HG02840 (cell line): ENCODE measurements at regions not wholly inside any gene's neighbourhood (a gene's known extent, or its start where the extent isn't known, plus 50 kb on each side); places are given as distances from the start of the nearest gene placed in this dataset.

Source experiments
- ATAC-seq: cut with Tn5 transposase; IDR thresholded peaks from one replicate; pipeline ENCODE4 v1.9.1; 2021; ENCODE audit warnings: mild to moderate bottlenecking, moderate library complexity, moderate number of reproducible peaks; ENCODE audit not compliant: unreplicated experiment, low FRiP score

DNA sequence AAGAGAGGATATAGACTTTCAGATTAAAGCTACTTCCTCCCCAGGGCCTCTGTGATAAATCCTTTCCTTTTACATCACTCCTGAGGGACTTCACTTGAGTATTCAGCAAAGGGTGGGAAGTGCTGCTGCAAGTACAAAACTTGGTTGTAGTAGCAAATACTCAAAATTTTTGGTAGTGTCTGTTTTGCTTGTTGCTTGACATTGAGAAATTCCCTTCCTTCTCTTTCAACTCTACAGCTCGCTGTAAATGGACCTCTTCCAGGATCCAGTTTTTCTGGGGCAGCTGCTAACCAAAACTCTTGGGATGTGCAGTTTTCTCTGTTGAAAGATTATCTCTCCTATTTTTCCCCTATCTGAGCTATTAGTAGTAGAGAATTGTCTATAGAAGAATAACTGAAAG, 472.0 kb downstream of the CD109 start:
- no peak for ATAC-seq

DNA sequence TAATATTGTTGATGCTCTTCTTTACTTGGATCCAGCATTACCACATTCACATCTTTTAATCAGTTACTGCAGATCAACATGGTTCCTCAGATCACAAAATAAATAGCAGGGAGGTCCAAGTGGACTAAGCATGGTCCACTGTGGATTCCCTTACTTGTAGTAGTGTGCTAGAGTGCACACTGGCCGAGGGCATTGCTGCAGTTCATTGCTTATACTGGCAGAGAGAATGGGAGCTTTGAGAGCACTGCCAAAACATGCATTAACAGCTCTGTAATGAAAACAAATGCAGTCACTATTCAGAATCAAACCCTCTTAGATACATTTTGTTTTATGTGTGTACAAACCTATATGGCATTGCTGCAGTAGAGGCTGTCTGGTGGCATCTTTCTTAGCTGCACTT, 471.5 kb downstream of the CD109 start:
- no peak for ATAC-seq

DNA sequence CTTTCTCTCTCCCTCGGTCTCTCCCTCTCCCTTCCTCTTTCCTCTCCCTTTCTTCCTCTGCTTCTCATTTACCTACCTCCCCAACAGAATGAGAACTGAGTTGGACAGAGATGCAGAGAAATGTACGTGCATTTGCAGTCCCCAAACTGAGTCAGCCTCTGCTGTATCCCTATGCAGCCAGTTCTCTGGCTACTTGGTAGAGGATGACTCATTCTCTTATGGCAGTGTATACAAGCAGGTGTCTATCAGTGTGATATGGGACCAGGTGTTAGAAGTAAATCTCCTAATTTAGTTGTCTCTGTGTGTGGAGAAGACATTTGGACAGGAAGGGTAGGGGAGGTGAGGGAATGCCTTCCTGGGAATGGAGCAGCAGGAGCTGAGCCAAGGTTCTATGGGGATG, 470.8 kb downstream of the CD109 start:
- no peak for ATAC-seq

DNA sequence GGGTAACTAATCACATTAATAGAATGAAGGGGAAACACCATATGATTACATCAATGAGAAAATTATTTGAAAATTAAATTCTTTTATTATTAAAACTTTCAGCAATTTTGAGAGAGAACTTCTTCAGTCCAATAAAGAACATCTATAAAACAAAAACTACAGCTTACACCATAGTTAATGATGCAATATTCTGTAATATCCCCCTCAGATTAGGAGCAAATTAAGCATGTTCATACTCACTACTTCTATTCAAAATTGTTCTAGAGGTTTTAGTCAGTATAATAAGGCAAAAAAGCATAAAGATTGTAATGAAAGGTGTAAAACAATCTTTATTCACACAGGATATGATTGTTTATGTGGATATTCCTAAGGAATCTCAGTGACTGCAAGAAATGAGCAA, 465.4 kb downstream of the CD109 start:
- no peak for ATAC-seq

DNA sequence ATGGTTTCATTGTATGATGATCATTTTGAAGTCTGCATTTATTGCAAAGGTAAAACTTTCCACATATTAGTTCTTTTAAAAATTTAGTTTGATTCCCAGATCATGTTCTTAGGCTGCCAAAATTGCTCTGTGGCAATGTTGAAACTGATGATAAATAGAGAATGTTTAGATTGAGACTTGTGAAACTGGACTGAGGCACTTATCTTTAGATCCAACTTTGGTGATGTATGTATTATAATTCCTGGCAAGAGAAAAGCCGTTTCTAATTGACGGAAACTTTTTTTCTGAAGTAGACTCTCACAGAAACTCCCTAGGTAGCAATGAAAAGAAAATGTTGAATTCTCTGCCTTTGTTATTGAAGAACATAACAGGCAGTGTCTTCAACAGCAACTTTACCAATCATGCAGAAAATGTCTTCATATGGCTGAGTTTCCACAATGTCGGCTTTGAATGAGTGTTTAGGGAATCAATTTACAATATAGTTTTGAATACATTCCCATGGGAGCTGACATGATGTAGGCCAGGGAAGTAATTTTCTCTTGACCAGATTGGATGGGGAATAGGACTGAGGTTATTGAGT, 456.2 kb downstream of the CD109 start:
- ATAC-seq = no peak

DNA sequence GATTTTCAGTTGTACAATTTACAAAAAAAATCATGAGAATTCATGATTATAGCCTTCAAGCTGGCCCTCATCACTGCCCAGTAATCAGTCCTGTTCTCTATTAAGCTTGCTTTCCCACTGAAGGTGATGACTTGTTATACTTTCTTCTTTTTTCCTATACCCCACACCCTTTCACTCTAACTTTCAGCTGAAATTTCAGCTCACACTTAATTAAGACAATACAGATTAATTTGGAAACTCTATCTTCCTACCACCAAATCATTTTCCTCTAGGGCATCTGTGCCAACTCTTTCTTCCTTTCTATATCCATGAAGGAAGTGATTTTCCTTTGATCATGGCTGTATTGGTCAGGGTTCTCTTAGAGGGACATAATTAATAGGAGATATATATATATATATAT, 449.9 kb downstream of the CD109 start:
- ATAC-seq = no peak

DNA sequence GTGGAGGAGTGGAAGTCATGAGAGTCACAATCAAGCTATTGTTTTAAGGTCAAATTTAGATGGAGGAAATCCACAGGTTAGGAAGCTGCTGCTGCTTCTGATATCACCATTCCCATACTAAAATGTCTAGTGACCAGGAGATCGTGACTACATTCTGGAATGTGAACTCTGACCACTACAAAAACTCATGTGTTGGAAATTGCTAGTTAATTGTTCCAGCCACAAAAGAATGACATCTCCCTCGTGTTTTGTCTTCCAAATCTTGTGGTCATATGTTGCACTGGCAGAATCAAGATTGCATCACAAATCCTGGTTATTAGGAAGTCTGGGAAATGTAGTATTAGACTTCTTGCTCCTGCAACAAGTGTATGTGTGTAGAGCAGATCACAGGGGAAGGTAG, 441.9 kb downstream of the CD109 start:
- ATAC-seq = no peak

DNA sequence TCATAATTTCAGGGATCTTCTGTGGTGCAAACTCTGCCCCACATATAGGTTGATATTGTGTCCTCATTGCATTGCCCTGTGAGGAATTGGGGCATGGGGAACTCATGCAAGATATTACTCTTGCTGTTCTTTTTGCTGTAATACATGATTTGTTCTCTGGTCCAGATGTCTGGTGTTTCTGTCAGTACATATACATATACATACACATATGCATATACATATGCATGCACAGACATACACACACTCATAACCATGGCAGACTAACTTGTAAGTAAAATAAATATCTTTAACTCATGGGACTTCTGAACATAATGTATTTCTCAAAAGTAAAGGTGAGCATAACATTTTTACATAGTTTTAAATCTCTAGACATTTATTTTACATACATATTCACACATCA, 438.3 kb downstream of the CD109 start:
- no peak for ATAC-seq

DNA sequence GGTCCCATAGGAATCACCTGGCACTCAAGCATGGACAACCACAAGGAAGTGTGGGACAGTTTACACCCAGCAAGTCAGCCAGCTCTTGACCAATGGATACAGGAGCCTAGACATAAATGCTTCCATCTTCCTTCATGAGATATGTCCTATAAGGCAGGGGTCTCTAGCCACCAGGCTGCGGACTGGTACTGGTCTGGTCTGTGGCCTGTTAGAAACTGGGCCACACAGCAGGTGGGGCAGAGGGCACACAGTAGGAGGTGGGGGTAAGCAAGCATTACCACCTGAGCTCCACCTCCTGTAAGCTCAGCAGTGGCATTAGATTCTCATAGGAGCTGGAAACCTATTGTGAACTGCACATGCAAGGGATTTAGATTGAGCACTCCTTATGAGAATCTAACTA, 437.1 kb downstream of the CD109 start:
- no peak for ATAC-seq

DNA sequence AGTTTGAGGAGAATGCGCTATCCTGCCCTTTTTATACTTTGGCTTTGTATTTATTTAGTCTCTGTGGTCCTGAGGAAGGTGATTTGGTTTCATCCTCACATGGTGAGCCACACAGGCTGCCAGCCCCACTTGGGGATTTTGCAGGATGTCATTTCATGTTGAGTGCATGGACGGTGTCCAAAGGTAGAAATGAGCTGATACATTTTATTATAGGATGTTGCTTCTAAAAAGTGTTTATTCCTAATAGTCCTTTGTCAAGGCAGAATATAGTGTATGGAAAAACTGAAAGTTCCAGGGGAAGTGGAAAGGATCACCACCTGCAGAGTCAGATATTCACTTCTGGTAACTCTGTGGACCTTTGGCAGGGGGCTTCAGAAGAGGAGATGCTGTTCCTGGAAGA, 434.6 kb downstream of the CD109 start:
- ATAC-seq = no peak

DNA sequence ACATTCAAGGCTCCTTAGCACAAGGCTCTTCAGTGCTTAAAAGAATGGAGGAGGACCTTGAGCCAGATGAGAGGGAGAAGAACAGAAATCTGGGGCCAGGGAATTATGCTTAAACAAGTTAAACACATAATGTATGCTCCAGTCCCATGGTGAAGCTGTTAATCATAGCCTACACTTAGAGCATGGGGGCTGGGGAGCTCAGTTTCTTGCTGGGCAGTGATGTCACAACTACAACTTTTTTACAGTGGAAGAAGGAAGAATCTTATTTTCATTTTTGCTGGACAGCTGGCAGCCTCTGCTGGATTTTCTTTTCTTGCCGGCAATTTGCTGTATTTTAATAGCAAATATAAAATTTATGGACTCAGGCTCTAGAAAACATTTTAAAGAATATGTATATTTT, 432.5 kb downstream of the CD109 start:
- ATAC-seq = no peak

DNA sequence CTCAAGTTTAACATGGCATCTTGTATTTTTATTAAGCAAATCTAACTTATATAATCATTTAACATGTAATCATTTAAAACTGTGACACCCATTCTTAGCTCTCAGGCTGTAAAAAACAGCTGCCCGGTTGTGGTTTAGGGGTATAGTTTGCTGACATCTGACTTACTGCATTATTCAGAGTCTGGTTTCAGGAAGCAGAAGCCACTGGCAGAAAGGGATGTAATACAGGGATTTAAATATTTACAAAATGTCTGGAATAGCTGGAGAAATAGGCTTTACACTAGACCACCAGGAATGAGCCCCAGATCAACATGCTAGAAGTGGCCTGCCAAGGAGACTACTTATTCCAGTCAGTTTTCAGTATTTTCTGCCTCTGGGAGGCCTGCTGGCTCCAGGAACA, 421.1 kb downstream of the CD109 start:
- no peak for ATAC-seq

DNA sequence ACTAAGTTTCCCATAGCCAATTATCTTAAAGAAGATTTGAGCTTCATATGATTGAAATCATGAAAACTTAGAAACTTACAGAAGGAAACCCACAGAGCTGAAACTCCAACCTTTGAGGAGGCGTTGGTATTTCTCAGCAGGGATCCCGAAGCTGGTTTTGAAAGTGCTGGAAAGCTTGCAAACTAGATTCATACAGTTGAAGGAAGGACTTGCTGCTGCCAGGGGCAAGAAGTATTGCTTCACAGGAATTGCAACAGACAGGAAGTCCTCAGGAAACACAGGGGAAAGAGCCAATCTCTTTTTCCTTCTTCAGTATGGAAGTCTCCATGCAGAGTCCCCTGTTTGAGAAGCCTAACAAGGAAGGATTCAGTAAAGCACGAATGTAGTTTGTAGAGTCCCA, 419.7 kb downstream of the CD109 start:
- no peak for ATAC-seq

DNA sequence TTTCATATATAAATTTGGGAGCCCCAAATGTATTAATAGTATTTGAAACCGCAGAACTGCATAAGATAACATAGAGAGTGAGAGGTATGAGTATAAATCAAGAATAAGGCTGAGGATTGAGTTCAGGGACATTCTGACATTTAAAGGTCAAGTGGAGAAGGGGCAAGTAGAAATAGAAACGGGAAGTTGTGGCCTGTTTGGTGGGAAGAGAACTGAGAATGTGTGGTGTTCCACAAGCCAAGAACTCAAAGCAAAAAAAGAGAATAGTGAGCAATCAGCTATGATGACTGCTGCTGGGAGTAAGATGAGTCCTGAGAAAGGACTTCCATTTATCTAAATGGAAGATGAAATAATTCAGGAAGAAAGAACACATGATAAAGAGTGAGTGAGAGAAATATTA, 418.4 kb downstream of the CD109 start:
- ATAC-seq = no peak

DNA sequence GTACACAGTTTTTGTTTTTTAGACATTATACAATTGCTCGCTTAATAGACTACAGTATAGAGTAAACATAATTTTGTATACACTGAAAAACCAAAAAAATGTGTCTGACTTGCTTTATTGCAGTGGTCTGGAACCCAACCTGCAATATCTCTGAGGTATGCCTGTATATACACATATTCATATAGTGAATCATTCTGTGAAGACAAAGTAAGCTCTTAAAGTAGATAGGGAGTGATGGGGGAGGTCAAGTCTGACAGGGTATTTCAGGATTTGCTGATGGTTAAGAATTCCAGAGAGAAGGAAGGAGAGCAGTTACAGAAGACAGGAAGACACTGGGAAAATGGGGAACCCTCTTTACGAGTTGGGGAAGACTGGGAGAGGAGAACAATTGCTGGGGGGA, 417.9 kb downstream of the CD109 start:
- ATAC-seq = no peak

DNA sequence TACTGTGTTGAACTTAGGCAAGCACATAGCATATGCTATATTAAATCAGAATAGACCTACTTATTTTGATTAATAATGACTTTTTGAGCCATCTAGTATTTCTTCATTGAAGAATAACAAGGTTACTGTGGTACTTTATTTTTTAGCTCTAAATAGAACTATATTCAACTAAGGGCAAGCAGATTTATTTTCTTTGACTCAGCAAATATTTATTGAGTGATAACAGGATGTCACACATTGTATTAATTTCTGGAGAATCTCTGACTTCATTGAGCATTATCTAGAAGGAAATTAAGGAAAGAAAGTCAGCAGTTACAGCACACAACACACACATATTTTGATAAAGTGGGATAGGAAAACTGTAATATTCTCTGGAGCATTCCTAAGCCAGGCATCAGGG, 407.4 kb downstream of the CD109 start:
- ATAC-seq = no peak

DNA sequence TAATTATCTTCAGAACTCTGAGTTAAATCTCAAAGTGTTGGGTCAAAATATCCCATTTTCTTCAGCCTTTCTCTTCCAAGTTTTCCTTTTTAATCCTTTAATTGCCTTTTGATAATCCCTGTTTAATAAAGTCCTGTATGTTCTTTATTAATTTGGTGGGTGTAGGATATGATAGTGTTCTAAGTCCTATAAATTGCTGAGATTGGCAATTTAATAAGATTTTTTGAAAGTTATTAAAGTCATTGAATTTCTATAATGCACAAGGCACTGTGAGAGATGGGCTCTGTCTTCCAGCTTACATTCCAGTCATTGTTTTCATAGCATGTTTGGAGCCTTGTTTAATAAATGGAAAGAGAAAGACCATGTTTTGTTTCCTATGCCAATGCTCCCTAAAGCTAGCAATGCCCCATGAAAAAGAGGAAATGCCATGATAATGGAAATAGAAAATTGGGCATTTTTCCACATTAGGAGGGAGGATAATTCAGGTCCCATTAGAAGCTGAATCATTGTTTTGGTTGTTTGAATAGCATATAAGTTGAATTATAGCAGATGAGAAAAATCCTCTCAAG, 404.8 kb downstream of the CD109 start:
- no peak for ATAC-seq

DNA sequence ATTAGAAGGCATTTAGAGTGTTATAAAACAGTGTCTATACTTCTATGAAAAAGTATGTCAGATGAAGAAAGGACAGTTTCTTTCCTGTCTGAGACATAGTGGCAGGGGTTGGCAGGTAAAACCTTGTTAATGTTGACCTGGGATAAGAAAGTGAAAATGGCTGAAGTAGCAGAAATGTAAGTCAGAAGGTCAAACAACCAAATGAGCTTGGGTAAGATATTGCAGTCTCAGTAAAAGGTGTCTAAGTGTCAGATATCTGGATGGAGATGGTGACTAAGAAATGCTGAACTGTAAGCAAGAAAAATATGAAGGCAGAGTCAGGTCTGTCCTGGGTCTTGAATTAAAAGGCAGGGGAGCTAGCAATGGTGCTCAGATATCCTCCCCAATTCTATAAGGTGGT, 400.3 kb downstream of the CD109 start:
- ATAC-seq = no peak

DNA sequence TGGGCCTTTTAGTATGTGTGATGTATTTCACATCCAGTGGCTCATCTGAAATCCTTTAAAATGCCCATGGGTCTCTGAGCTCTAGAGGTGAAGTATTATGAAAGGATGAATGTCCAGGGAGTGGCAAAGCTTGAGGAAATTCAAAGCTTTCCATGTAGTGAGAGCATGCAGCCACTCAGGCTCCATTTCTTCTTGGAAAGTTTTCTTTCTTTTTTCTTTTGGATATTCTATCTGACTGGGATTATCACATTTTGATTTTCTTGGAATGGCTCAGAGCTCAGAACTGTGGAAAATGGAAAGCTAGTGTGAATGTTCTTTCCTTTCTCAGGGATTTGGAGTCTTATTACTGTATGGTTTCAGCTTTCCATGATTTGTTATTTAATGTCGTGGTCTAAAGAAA, 397.4 kb downstream of the CD109 start:
- no peak for ATAC-seq

DNA sequence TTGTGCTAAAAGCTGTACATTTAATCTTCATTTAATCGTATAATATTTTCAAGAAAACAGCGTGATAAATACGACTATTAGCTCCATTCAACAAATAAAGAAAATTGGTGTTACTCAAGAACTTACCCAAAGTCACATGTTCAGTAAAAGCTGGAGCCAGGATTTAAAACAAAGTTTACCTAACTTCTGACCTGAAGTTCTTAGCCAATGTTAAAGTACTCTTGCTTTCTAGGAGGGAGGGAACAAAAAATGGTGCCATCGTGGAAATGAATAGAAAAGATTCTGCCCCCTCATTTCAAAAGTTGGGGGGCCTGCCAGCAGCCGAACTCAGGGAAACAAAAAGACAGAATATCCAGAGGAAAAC, 395.8 kb downstream of the CD109 start:
- no peak for ATAC-seq

DNA sequence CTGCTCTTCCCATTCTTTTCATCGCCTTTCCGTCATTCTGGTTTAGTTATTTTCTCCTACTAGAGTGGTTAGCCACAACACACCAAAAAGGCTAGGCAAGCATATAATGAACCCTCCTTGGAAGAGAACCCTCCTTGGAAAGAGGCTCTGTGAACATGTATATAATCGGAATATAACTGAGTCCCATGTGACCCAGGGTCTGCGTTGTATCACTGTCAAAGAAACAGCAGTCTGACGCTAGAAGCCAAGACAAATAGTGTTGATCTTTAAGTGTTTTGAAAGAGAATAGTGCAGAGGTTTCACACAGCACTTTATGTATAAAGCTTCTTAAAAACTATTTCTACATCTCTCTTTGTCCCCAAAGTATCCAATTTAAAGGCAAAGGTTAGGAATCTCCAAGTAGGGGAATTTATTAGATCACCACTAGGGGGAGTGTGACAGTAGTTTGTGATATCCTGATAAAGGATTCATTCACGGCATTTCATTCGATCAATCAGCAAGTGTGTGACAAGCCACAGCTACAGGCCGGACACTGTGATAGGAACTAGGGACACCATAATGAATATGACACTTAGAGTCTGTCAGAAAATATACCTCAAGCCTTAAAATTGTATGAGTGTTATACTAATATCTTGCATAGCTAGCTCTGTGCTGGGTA, 395.3 kb downstream of the CD109 start:
- no peak for ATAC-seq

DNA sequence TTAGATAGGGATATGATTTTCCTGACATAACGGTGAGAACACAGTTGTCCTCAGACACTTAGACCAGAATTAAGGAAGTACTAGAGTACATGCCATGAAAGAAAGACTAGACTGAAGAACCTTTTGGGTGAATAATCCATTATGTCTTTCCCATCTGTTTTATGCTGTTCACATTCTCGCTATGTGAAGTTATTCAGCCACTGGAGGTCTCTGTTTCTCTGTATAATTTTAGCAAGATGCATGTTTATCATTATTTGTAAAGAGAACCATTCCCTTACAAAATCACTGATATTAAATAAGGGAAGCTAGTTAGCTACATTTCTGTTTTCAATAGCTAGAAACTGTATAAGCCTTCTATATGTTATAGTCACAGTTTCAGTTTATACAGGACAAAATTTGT, 391.9 kb downstream of the CD109 start:
- no peak for ATAC-seq

DNA sequence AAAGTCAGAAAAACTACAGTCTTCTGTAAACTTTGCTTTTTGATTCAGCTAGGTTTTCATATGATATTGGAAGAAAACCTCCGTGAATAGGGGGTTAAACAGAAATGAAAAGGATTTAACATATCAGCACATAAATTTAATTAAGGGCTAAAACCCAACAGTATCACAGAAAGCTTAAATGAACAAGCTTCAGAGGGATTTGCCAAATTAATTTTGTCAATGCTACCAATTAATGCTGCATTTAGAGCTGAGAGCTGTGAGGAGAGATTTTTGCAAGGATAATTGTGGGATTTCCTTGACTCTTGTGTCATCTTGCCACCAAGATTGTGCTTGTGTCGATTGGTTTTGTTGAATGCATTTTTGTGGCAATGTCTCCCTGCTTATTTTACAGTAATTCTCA, 379.9 kb downstream of the CD109 start:
- ATAC-seq = no peak
